Neutrophil (primary cell): ENCODE measurements at regions not wholly inside any gene's neighbourhood (a gene's known extent, or its start where the extent isn't known, plus 50 kb on each side); places are given as distances from the start of the nearest gene placed in this dataset.
A peak's percentile ranks its signal among the peaks of the same experiment; 100 is the strongest.
"Not testable (repeated sequence)": the region's sequence is repeated elsewhere in the genome, so short reads cannot be mapped to it uniquely, and the experiment has no call there.

Experiments
- H3K27ac ChIP-seq: fragments of 200-600 bp; sonication (generic); 2 replicates; pipeline ENCODE4 v1.5.1; 2016; ENCODE audit warnings: mild to moderate bottlenecking, moderate library complexity
- H3K27me3 ChIP-seq: fragments of 200-600 bp; sonication (generic); 2 replicates; pipeline ENCODE4 v1.6.0; 2016; ENCODE audit warnings: mild to moderate bottlenecking
- H3K36me3 ChIP-seq: fragments of 200-600 bp; sonication (generic); 2 replicates; pipeline ENCODE4 v1.5.1; 2017
- H3K4me1 ChIP-seq, 2 experiments: fragments of 200-600 bp in 1 of 2; sonication (generic) in 1 of 2; 1 replicate in 1 of 2; 2 replicates in 1 of 2; pipeline versions ENCODE4 v1.5.1 to v1.6.1; 2013 to 2016; ENCODE audit warnings: low read depth in 1 of 2, low read length in 1 of 2, mild to moderate bottlenecking in 1 of 2, moderate library complexity in 1 of 2; ENCODE audit not compliant: control insufficient read depth in 1 of 2, insufficient read depth in 1 of 2
- H3K4me3 ChIP-seq, 2 experiments: fragments of 200-600 bp in 1 of 2; sonication (generic) in 1 of 2; 1 replicate in 1 of 2; 2 replicates in 1 of 2; pipeline ENCODE4 v1.5.1; 2013 to 2016; ENCODE audit warnings: low read depth in 1 of 2, low read length in 1 of 2, mild to moderate bottlenecking in 1 of 2, moderate library complexity in 1 of 2
- H3K9me3 ChIP-seq: fragments of 200-600 bp; sonication (generic); 2 replicates; pipeline ENCODE4 v1.5.1; 2016
- CTCF ChIP-seq: fragments of 200-600 bp; sonication (generic); IDR thresholded peaks from 2 replicates; pipeline ENCODE4 v1.5.1; 2016; ENCODE audit warnings: antibody characterized with exemption

DNA sequence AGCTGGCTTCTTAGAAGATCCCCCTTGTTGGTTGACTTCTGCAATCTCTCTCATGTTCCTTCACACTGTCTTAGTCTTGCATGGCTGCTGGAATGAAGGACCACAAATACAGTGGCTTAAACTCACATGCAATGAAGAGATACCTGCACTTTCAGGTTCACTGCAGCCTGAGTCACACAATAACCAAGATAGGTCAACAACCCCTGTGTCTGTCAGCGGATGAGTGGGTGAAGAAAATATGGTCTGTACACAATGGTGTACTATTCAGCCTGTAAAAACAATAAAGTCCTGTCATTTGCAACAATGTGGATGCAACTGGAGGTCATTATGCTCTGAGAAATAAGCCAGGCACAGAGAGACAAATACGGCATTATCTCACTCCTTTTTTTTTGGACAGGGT, 373.8 kb upstream of the AMELY start:
- H3K4me3 ChIP-seq, result no peak overlapping the region
- H3K36me3 ChIP-seq, result no peaks in the 10 kb centered on the region
- no peak overlapping the region for H3K27ac ChIP-seq
- H3K4me1 ChIP-seq, result peaks cover 0 to 35% of the 10 kb centered on the region in 2 experiments
- TF ChIP-seq CTCF, result no peak
- H3K27me3 ChIP-seq, result no peaks in the 10 kb centered on the region
- H3K9me3 ChIP-seq, result no peaks in the 10 kb centered on the region

- Histone ChIP-seq H3K4me1 (peaks cover 0 to 22% of the 10 kb centered on the region in 2 experiments), H3K9me3 (no peaks in the 10 kb centered on the region), H3K27me3 (no peaks in the 10 kb centered on the region), H3K4me3 (peak overlapping the region in 1 of 2 experiments; percentile 4), H3K27ac (peak overlapping the region; percentile 64), H3K36me3 (no peaks in the 10 kb centered on the region)
- no peak for TF ChIP-seq CTCF
Observed at GRCh38 chrY:7283001-7283400, 371.4 kb upstream of the AMELY start.

- H3K27me3 ChIP-seq, H3K27ac ChIP-seq, H3K9me3 ChIP-seq, H3K36me3 ChIP-seq, H3K4me3 ChIP-seq: not testable (repeated sequence)
- H3K4me1 ChIP-seq, result peaks cover 0 to 27% of the 10 kb centered on the region in 2 experiments
Observed at GRCh38 chrY:7280151-7280740, 368.7 kb upstream of the AMELY start.

DNA sequence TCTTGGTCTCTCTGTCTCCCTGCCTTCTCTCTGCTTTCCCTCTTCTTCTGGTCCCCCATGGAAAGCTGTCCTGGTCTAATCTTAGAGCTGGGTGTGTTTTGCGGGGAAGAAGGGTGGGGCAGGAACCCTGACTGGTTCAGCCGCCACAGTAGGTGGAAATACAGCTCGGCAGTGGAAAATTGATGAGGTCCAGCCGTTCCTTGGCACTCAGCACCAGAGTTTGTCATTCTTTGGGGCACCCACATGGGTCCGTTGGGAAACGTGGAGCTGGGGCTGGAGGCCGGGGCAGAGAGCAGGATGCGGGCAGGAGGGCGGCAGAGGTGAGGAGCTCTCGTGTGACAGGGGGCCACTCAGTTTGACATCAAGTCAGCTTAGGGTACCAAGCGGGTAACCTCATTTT, 364.2 kb upstream of the AMELY start:
- H3K4me3 ChIP-seq, result peak overlapping the region in 1 of 2 experiments; percentile 67
- no peaks in the 10 kb centered on the region for H3K36me3 ChIP-seq
- peaks cover 0 to 17% of the 10 kb centered on the region in 2 experiments for H3K4me1 ChIP-seq
- no peaks in the 10 kb centered on the region for H3K27me3 ChIP-seq
- no peak overlapping the region for H3K27ac ChIP-seq
- no peaks in the 10 kb centered on the region for H3K9me3 ChIP-seq
- no peak for TF ChIP-seq CTCF

DNA sequence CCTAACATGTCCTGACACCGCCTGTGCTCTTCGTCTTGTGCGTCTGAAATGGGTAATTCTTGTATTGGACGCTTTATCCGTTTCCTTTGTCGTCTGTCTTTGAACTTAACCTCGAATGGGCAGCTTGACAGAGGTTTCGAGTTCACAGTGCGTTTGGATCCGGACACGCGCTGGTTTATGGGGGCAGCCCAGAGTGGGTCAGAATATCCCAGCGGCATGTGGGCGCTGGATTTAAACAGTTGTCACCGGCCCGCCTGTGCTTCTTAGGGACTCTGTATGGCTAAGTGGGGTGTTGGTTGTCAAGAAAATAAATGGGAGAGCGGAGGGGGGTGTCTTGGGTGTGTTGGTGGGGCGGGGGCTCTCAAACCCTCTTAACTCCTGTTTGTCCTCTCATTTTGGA, 363.5 kb upstream of the AMELY start:
- TF ChIP-seq CTCF, result no peak
- Histone ChIP-seq H3K4me1 (peaks cover 0 to 17% of the 10 kb centered on the region in 2 experiments), H3K4me3 (peak overlapping the region; percentile 54 to 67), H3K9me3 (no peaks in the 10 kb centered on the region), H3K36me3 (no peaks in the 10 kb centered on the region), H3K27ac (peak overlapping the region; percentile 79), H3K27me3 (no peaks in the 10 kb centered on the region)

GRCh38 chrY:7274369-7274913, 362.9 kb upstream of the AMELY start:
- peak overlapping the region; percentile 54 to 67 for H3K4me3 ChIP-seq
- no peak for TF ChIP-seq CTCF
- peak overlapping the region; percentile 79 for H3K27ac ChIP-seq
- H3K36me3 ChIP-seq, result no peaks in the 10 kb centered on the region
- H3K4me1 ChIP-seq, result peaks cover 0 to 17% of the 10 kb centered on the region in 2 experiments
- no peaks in the 10 kb centered on the region for H3K27me3 ChIP-seq
- no peaks in the 10 kb centered on the region for H3K9me3 ChIP-seq
